HEK293 (cell line): ENCODE measurements at regions not wholly inside any gene's neighbourhood (a gene's known extent, or its start where the extent isn't known, plus 50 kb on each side); places are given as distances from the start of the nearest gene placed in this dataset.

ENCODE experiments used
- BCL11A ChIP-seq: fragments of 450-650 bp; formaldehyde crosslinking; IDR thresholded peaks from 2 replicates; pipeline ENCODE4 v1.5.1; 2016; ENCODE audit warnings: low read depth, missing biosample characterization, missing genetic modification characterization
- BCL6B ChIP-seq: fragments of 450-650 bp; formaldehyde crosslinking; IDR thresholded peaks from 2 replicates; pipeline ENCODE4 v1.5.1; 2017; ENCODE audit warnings: missing biosample characterization, missing genetic modification characterization
- FEZF1 ChIP-seq: fragments of 450-650 bp; formaldehyde crosslinking; IDR thresholded peaks from 2 replicates; pipeline ENCODE4 v1.5.1; 2016; ENCODE audit warnings: missing biosample characterization, missing genetic modification characterization
- HOXA7 ChIP-seq: sonication (generic); formaldehyde crosslinking; IDR thresholded peaks from 2 replicates; pipeline ENCODE4 v1.8.1; 2022; ENCODE audit warnings: missing genetic modification reagents, borderline replicate concordance
- INSM2 ChIP-seq: fragments of 450-650 bp; formaldehyde crosslinking; IDR thresholded peaks from 2 replicates; pipeline ENCODE4 v1.5.1; 2016; ENCODE audit warnings: missing biosample characterization, missing genetic modification characterization
- KLF7 ChIP-seq: fragments of 450-650 bp; formaldehyde crosslinking; IDR thresholded peaks from 2 replicates; pipeline ENCODE4 v1.5.1; 2016; ENCODE audit warnings: missing biosample characterization, missing genetic modification characterization, borderline replicate concordance
- MZF1 ChIP-seq: fragments of 450-650 bp; formaldehyde crosslinking; IDR thresholded peaks from 2 replicates; pipeline ENCODE4 v1.5.1; 2017; ENCODE audit warnings: missing biosample characterization, missing genetic modification characterization, borderline replicate concordance
- OSR2 ChIP-seq: fragments of 450-650 bp; formaldehyde crosslinking; IDR thresholded peaks from 2 replicates; pipeline ENCODE4 v1.5.1; 2016; ENCODE audit warnings: missing biosample characterization, missing genetic modification characterization
- PRDM10 ChIP-seq: fragments of 450-650 bp; formaldehyde crosslinking; IDR thresholded peaks from 2 replicates; pipeline ENCODE4 v1.5.1; 2016; ENCODE audit warnings: missing biosample characterization, missing genetic modification characterization
- PRDM2 ChIP-seq: fragments of 450-650 bp; formaldehyde crosslinking; IDR thresholded peaks from 2 replicates; pipeline ENCODE4 v1.5.1; 2016; ENCODE audit warnings: missing biosample characterization, missing genetic modification characterization, borderline replicate concordance
- REPIN1 ChIP-seq: fragments of 450-650 bp; formaldehyde crosslinking; IDR thresholded peaks from 2 replicates; pipeline ENCODE4 v1.5.1; 2017; ENCODE audit warnings: missing biosample characterization, missing genetic modification characterization, low read depth
- SP2 ChIP-seq: fragments of 450-650 bp; formaldehyde crosslinking; IDR thresholded peaks from 2 replicates; pipeline ENCODE4 v1.5.1; 2016; ENCODE audit warnings: missing biosample characterization, missing genetic modification characterization
- YY2 ChIP-seq: fragments of 450-650 bp; formaldehyde crosslinking; IDR thresholded peaks from 2 replicates; pipeline ENCODE4 v1.5.1; 2016; ENCODE audit warnings: missing biosample characterization, missing genetic modification characterization
- ZFP3 ChIP-seq: fragments of 450-650 bp; formaldehyde crosslinking; IDR thresholded peaks from 2 replicates; pipeline ENCODE4 v1.5.1; 2016; ENCODE audit warnings: low read depth, missing biosample characterization, missing genetic modification characterization
- ZNF140 ChIP-seq: fragments of 450-650 bp; formaldehyde crosslinking; IDR thresholded peaks from 2 replicates; pipeline ENCODE4 v1.5.1; 2016; ENCODE audit warnings: missing biosample characterization, missing genetic modification characterization
- ZNF146 ChIP-seq: fragments of 450-650 bp; formaldehyde crosslinking; IDR thresholded peaks from 2 replicates; pipeline ENCODE4 v1.5.1; 2016; ENCODE audit warnings: missing biosample characterization, missing genetic modification characterization
- ZNF19 ChIP-seq: fragments of 450-650 bp; formaldehyde crosslinking; IDR thresholded peaks from 2 replicates; pipeline ENCODE4; 2016; ENCODE audit warnings: missing biosample characterization, missing genetic modification characterization, low read depth
- ZNF221 ChIP-seq: fragments of 450-650 bp; formaldehyde crosslinking; IDR thresholded peaks from 2 replicates; pipeline ENCODE4 v1.5.1; 2017; ENCODE audit warnings: missing biosample characterization, missing genetic modification characterization, borderline replicate concordance
- ZNF239 ChIP-seq: fragments of 450-650 bp; formaldehyde crosslinking; IDR thresholded peaks from 2 replicates; pipeline ENCODE4 v1.5.1; 2016; ENCODE audit warnings: missing biosample characterization, missing genetic modification characterization
- ZNF266 ChIP-seq: fragments of 450-650 bp; formaldehyde crosslinking; IDR thresholded peaks from 2 replicates; pipeline ENCODE4 v1.5.1; 2016; ENCODE audit warnings: missing biosample characterization, missing genetic modification characterization, low read depth
- ZNF324 ChIP-seq: fragments of 450-650 bp; formaldehyde crosslinking; IDR thresholded peaks from 2 replicates; pipeline ENCODE4 v1.5.1; 2016; ENCODE audit warnings: missing biosample characterization, missing genetic modification characterization
- ZNF548 ChIP-seq: fragments of 450-650 bp; formaldehyde crosslinking; IDR thresholded peaks from 2 replicates; pipeline ENCODE4 v1.5.1; 2016; ENCODE audit warnings: missing biosample characterization, missing genetic modification characterization
- ZNF777 ChIP-seq: fragments of 450-650 bp; formaldehyde crosslinking; IDR thresholded peaks from 2 replicates; pipeline ENCODE4 v1.5.1; 2017; ENCODE audit warnings: missing biosample characterization, missing genetic modification characterization, borderline replicate concordance
- ZSCAN18 ChIP-seq: fragments of 450-650 bp; formaldehyde crosslinking; IDR thresholded peaks from 2 replicates; pipeline ENCODE4 v1.5.1; 2016; ENCODE audit warnings: missing biosample characterization, missing genetic modification characterization

- TF ChIP-seq BCL6B (tag by site-specific recombination) (no peak), INSM2 (tag by site-specific recombination) (peak; percentile 97), ZNF777 (tag by site-specific recombination) (no peak), PRDM2 (no peak), ZNF548 (no peak), ZNF221 (tag by site-specific recombination) (no peak), HOXA7 (no peak), FEZF1 (tag by site-specific recombination) (peak; percentile 61), YY2 (tag by site-specific recombination) (no peak; the same call in 1 of the 2 replicates), ZNF239 (tag by site-specific recombination) (no peak), ZNF140 (tag by site-specific recombination) (no peak), ZNF19 (tag by site-specific recombination) (no peak), MZF1 (tag by site-specific recombination) (peak; percentile 53; the same call in 1 of the 2 replicates), ZSCAN18 (tag by site-specific recombination) (no peak), ZNF146 (no peak), OSR2 (tag by site-specific recombination) (peak; percentile 71), REPIN1 (no peak), ZNF266 (tag by site-specific recombination) (no peak), PRDM10 (peak; percentile 77), ZFP3 (no peak), ZNF324 (tag by site-specific recombination) (peak; percentile 85), BCL11A (tag by site-specific recombination) (no peak), SP2 (tag by site-specific recombination) (no peak; the same call in 1 of the 2 replicates), KLF7 (tag by site-specific recombination) (no peak)
These were observed 136.9 kb upstream of the ANKH start (continued) for GRCh38 chr5:15008476-15008875.
